RWPE2 (cell line): ENCODE measurements at regions not wholly inside any gene's neighbourhood (a gene's known extent, or its start where the extent isn't known, plus 50 kb on each side); places are given as distances from the start of the nearest gene placed in this dataset.
A peak's percentile ranks its signal among the peaks of the same experiment; 100 is the strongest.
"Not testable (repeated sequence)": the region's sequence is repeated elsewhere in the genome, so short reads cannot be mapped to it uniquely, and the experiment has no call there.

ENCODE experiments used
- ATAC-seq: fragments of 200-7000 bp; cut with Tn5 transposase; 3 replicates; pipeline ENCODE4 v1.9.1; 2021; ENCODE audit warnings: low read depth
- DNase-seq: peaks from one replicate; pipeline ENCODE4 v3.0.0-alpha.2; 2020; ENCODE audit warnings: low spot score
- H3K27ac ChIP-seq: fragments of 450-650 bp; 2 replicates; pipeline ENCODE4 v1.5.1; 2017; ENCODE audit warnings: mild to moderate bottlenecking; ENCODE audit not compliant: poor library complexity, severe bottlenecking
- H3K27me3 ChIP-seq: fragments of 250-450 bp; sonication (Bioruptor Pico); 2 replicates; pipeline ENCODE4 v1.5.1; 2021; ENCODE audit warnings: mild to moderate bottlenecking, moderate library complexity; ENCODE audit not compliant: insufficient read depth, poor library complexity, severe bottlenecking
- H3K36me3 ChIP-seq: fragments of 250-450 bp; sonication (Bioruptor Pico); 2 replicates; pipeline ENCODE4 v1.5.1; 2020; ENCODE audit warnings: low read depth, mild to moderate bottlenecking, moderate library complexity
- H3K4me1 ChIP-seq: fragments of 250-450 bp; sonication (Bioruptor Pico); 2 replicates; pipeline ENCODE4 v1.5.1; 2021; ENCODE audit warnings: mild to moderate bottlenecking, moderate library complexity; ENCODE audit not compliant: insufficient read depth, poor library complexity, severe bottlenecking
- H3K4me3 ChIP-seq: fragments of 250-450 bp; sonication (Bioruptor Pico); 2 replicates; pipeline ENCODE4 v1.5.1; 2021; ENCODE audit warnings: mild to moderate bottlenecking, moderate library complexity; ENCODE audit not compliant: severe bottlenecking
- H3K9me3 ChIP-seq: fragments of 250-450 bp; sonication (Bioruptor Pico); 2 replicates; pipeline ENCODE4 v1.5.1; 2021; ENCODE audit warnings: mild to moderate bottlenecking, moderate library complexity; ENCODE audit not compliant: severe bottlenecking
- CTCF ChIP-seq: fragments of 450-650 bp; IDR thresholded peaks from one replicate; pipeline ENCODE4 v1.5.1; 2017; ENCODE audit warnings: mild to moderate bottlenecking, moderate library complexity; ENCODE audit not compliant: poor library complexity, severe bottlenecking

GRCh38 chr5:25091921-25092320 is 447.1 kb upstream of the CDH10 start:
- ATAC-seq, result peak; percentile 55
- TF ChIP-seq CTCF, result no peak
- H3K9me3 ChIP-seq, result no peaks in the 10 kb centered on the region
- no peak overlapping the region for H3K4me3 ChIP-seq
- DNase-seq, result no peak
- H3K27me3 ChIP-seq, result no peaks in the 10 kb centered on the region
- no peaks in the 10 kb centered on the region for H3K36me3 ChIP-seq
- H3K4me1 ChIP-seq, result peaks cover 24% of the 10 kb centered on the region
- no peak overlapping the region for H3K27ac ChIP-seq

- Histone ChIP-seq H3K4me3 (no peak overlapping the region), H3K36me3 (no peaks in the 10 kb centered on the region), H3K9me3 (no peaks in the 10 kb centered on the region), H3K27ac (peak overlapping the region; percentile 4), H3K4me1 (peaks cover 24% of the 10 kb centered on the region), H3K27me3 (no peaks in the 10 kb centered on the region)
- TF ChIP-seq CTCF, result no peak
- ATAC-seq (peak; percentile 61; the same call in 2 of the 3 replicates), DNase-seq (no peak)
Observed at GRCh38 chr5:25090854-25091253, 446.1 kb upstream of the CDH10 start.

GRCh38 chr5:25090275-25090674 is 445.5 kb upstream of the CDH10 start:
- H3K36me3 ChIP-seq, result no peaks in the 10 kb centered on the region
- TF ChIP-seq CTCF, result no peak

GRCh38 chr5:25088689-25089088 is 443.9 kb upstream of the CDH10 start:
- H3K9me3 ChIP-seq, H3K4me3 ChIP-seq, H3K27ac ChIP-seq, DNase-seq, H3K36me3 ChIP-seq, ATAC-seq, H3K27me3 ChIP-seq: not testable (repeated sequence)
- H3K4me1 ChIP-seq, result peaks cover 24% of the 10 kb centered on the region

More at GRCh38 chr5:25090275-25090674, 445.5 kb upstream of the CDH10 start:
- H3K27me3 ChIP-seq, result no peaks in the 10 kb centered on the region
- H3K4me1 ChIP-seq, result peaks cover 24% of the 10 kb centered on the region
- H3K4me3 ChIP-seq, result no peak overlapping the region
- ATAC-seq (no peak), DNase-seq (no peak)
- no peaks in the 10 kb centered on the region for H3K9me3 ChIP-seq
- H3K27ac ChIP-seq, result peak overlapping the region; percentile 4

GRCh38 chr5:25083261-25083660 is 438.5 kb upstream of the CDH10 start:
- not testable (repeated sequence) for H3K4me1 ChIP-seq, ATAC-seq, H3K36me3 ChIP-seq, DNase-seq, H3K4me3 ChIP-seq, H3K27me3 ChIP-seq, H3K27ac ChIP-seq, H3K9me3 ChIP-seq

GRCh38 chr5:25066239-25066638 is 421.5 kb upstream of the CDH10 start:
- H3K4me1 ChIP-seq, result no peaks in the 10 kb centered on the region
- no peaks in the 10 kb centered on the region for H3K27me3 ChIP-seq
- ATAC-seq, result no peak
- no peak for TF ChIP-seq CTCF
- H3K4me3 ChIP-seq, result no peak overlapping the region
- DNase-seq, result no peak
- H3K27ac ChIP-seq, result no peak overlapping the region
- H3K36me3 ChIP-seq, result no peaks in the 10 kb centered on the region
- no peaks in the 10 kb centered on the region for H3K9me3 ChIP-seq
